ENCODE measurements at regions not wholly inside any gene's neighbourhood (a gene's known extent, or its start where the extent isn't known, plus 50 kb on each side); places are given as distances from the start of the nearest gene placed in this dataset.
"Not testable (repeated sequence)": the region's sequence is repeated elsewhere in the genome, so short reads cannot be mapped to it uniquely, and the experiment has no call there.

DNA sequence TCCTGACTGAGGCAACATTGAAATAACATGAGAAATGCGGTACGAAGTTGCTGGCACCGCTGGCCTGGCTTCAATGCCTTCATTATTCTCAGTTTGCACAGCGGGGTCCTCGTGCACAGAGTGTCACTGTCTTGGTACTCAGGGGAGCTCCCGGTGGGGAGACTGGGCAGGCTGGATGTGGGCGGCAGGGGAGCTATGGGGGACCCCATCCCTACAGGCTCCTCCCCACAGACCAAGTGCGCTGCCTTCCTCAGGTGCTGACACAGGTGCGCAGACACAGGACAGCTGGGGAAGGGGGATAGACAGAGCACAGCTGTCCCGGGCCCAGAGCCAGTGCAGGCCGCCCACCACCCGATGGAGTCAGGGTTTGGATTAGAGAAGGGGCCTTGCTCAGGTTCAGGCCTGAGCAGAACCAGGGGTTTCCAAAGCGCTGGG, 270.1 kb downstream of the ADGRD1 start:
- H3K27me3 ChIP-seq: no peaks in the 10 kb centered on the region
- WGBS, 2 donors: 91 to 94% methylated on average over 7 to 13 of the region's 13 CpGs
- DNase-seq: no peak
- no peaks in the 10 kb centered on the region for H3K36me3 ChIP-seq
- H3K4me1 ChIP-seq: peaks cover 35 to 43% of the 10 kb centered on the region in 2 donors
- TF ChIP-seq, protein P1, sequence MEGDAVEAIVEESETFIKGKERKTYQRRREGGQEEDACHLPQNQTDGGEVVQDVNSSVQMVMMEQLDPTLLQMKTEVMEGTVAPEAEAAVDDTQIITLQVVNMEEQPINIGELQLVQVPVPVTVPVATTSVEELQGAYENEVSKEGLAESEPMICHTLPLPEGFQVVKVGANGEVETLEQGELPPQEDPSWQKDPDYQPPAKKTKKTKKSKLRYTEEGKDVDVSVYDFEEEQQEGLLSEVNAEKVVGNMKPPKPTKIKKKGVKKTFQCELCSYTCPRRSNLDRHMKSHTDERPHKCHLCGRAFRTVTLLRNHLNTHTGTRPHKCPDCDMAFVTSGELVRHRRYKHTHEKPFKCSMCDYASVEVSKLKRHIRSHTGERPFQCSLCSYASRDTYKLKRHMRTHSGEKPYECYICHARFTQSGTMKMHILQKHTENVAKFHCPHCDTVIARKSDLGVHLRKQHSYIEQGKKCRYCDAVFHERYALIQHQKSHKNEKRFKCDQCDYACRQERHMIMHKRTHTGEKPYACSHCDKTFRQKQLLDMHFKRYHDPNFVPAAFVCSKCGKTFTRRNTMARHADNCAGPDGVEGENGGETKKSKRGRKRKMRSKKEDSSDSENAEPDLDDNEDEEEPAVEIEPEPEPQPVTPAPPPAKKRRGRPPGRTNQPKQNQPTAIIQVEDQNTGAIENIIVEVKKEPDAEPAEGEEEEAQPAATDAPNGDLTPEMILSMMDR (IDR thresholded peaks at IDR 0.05): no peak
- TF ChIP-seq POLR2A (IDR thresholded peaks at IDR 0.05): no peak
- intact Hi-C loops (cut with DNase I): no loop called here
- no peaks in the 10 kb centered on the region for H3K9me3 ChIP-seq
- H3K4me3 ChIP-seq (replicated peaks in 1 of 3): no peak overlapping the region
- H3K27ac ChIP-seq: peak overlapping the region in 1 of 3 donors; percentile 43

DNA sequence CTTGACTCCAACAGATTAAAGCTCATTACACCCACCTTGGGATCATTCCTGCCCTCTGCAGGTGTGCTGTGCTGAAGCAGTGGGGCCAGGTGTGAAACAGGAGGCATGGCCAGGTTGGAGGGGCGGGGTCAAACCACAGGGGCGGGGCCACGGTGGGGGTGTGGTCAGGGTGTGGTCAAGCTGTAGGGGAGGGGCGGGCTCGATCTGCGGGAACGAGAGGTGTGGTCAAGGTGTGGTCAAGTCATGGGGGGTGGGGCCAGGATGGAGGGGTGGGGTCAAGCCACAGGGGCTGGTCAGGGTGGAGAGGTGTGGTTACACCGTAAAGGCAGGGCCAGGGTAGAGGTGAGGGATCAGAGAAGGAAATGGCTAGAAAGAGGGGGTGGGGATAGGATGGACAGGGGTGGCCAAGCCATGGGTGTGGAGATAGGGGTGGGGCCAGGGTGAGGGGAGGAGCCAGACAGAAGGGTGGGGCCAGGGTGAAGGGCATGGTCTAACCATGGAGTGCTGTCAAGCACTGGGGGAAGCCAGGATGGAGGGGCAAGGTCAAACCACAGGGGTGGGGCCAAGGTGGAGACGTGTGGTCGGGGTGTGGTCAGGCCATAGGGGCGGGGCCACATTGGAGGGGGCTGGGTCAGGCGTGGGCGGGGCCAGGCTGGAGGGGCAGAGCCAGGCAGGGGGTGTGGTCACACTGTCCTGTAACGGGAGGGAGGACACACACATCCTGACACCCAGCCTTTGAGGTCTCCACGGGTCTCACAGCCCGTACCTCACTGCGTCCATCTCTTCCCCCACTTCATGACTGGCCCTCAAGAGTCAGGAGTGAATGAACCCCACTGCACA, 270.7 kb downstream of the ADGRD1 start:
- H3K36me3 ChIP-seq; intact Hi-C loops (cut with DNase I); H3K4me3 ChIP-seq (replicated peaks in 1 of 3); H3K27me3 ChIP-seq; H3K9me3 ChIP-seq; DNase-seq: not testable (repeated sequence)
- Histone ChIP-seq H3K27ac (peak overlapping the region in 1 of 3 donors; percentile 43), H3K4me1 (peaks cover 31 to 39% of the 10 kb centered on the region in 2 donors)
- WGBS, 2 donors: 67 to 80% methylated on average over 10 of the region's 17 CpGs

DNA sequence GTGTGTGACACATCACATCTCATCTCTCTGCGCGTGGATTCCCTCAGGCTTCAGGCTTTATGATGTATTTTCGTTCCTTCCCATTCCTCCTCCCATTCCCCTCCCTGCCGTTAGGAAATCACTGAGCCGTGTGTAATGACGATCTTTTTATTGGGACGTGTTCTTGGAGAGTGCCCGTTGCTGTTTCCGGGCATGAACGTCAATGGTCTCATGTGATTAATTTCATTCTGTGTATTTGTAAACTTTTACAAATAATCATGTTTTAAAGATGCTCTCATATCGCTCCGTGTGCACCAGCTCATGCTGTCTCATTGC, 271.3 kb downstream of the ADGRD1 start:
- DNase-seq; H3K4me3 ChIP-seq (replicated peaks in 1 of 3); intact Hi-C loops (cut with DNase I); H3K36me3 ChIP-seq; H3K9me3 ChIP-seq; H3K27me3 ChIP-seq; H3K27ac ChIP-seq: not testable (repeated sequence)
- WGBS, 2 donors: no CpG with 5 or more reads among the region's 12 CpGs
- H3K4me1 ChIP-seq: peaks cover 31 to 39% of the 10 kb centered on the region in 2 donors

DNA sequence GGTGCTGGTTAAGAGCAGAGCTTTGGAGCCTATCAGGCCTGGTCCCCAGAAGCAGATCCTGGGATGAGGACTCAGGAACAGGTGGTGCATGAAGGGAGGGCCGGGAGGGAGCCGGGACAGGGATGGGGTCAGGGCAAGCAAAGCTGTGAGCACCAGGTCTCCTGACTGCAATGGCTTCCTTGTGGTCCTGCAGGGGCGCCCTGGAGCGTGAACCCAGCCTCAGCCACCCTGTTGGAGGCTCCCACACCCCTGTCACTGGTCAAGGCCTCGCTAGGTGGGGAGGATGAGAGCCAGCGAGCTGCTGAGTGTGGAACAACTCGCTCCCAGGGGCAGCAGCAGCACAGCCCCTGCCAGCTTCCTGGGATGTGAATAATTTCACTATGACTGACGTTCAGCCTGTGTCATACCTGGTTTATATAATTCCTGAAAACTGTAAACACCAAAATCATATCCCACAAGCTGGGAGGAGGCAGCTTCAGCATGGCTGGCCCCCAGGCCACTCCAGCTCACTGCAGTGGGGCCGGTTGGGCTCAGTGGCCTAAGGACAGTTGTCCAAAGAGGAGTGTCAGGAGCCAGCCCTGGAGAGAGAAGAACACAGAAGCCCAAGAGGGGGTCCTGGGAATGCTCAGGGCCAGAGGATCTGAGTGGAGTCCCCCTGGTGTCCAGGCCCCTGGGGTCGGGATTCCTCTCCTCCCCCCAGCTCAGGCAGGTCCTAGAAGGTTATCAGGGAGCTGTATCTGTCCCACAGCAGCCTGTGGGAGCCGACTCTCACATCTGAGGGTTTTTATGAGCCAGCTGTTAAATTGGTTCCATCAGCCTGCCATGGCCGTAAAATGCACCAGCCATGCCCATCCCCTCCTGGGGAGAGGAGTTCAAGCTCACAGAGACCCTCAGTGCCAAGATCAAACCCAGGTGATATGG, 272.9 kb downstream of the ADGRD1 start:
- DNase-seq: no peak
- no peak for TF ChIP-seq POLR2A (IDR thresholded peaks at IDR 0.05)
- TF ChIP-seq, protein P1 (IDR thresholded peaks at IDR 0.05): no peak
- intact Hi-C loops (cut with DNase I): no loop called here
- Histone ChIP-seq H3K4me1 (peaks cover 21 to 26% of the 10 kb centered on the region in 2 donors), H3K36me3 (no peaks in the 10 kb centered on the region), H3K9me3 (no peaks in the 10 kb centered on the region), H3K27ac (no peak overlapping the region), H3K27me3 (no peaks in the 10 kb centered on the region), H3K4me3 (replicated peaks in 1 of 3) (no peak overlapping the region)
- 78 to 85% methylated on average over 8 to 10 of the region's 12 CpGs for whole genome bisulfite sequencing, 2 donors

DNA sequence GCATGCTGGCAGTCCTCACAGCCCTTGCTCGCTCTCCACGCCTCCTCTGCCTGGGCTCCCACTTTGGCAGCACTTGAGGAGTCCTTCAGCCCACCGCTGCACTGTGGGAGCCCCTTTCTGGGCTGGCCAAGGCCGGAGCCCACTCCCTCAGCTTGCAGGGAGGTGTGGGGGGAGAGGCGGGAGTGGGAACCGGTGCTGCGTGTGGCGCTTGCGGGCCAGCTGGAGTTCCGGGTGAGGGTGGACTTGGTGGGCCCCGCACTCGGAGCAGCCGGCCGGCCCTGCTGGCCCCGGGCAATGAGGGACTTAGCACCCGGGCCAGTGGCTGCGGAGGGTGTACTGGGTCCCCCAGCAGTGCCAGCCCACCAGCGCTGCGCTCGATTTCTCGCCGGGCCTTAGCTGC, 273.9 kb downstream of the ADGRD1 start:
- DNase-seq; H3K27me3 ChIP-seq; H3K9me3 ChIP-seq; intact Hi-C loops (cut with DNase I); H3K27ac ChIP-seq; H3K36me3 ChIP-seq; H3K4me3 ChIP-seq (replicated peaks in 1 of 3): not testable (repeated sequence)
- 82 to 87% methylated on average over 3 to 5 of the region's 22 CpGs for WGBS, 2 donors
- H3K4me1 ChIP-seq: peaks cover 12 to 17% of the 10 kb centered on the region in 2 donors

DNA sequence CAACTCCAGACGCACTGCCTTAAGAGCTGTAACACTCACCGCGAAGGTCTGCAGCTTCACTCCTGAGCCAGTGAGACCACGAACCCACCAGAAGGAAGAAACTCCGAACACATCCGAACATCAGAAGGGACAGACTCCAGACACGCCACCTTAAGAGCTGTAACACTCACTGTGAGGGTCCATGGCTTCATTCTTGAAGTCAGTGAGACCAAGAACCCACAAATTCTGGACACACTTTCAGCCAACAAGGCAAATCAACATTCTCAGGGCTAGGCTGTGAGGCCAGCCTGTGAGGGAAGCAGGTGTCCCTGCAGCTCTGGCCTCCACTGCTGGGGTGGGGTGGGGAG, 275.3 kb downstream of the ADGRD1 start:
- H3K9me3 ChIP-seq; H3K4me3 ChIP-seq (replicated peaks in 1 of 3); intact Hi-C loops (cut with DNase I); DNase-seq; H3K36me3 ChIP-seq; H3K4me1 ChIP-seq; H3K27me3 ChIP-seq: not testable (repeated sequence)
- peak overlapping the region; percentile 30 to 70 (median 55) for H3K27ac ChIP-seq
- 62 to 88% methylated on average over 7 of the region's 7 CpGs for WGBS, 2 donors
